PC-3 (cell line): ENCODE measurements at regions not wholly inside any gene's neighbourhood (a gene's known extent, or its start where the extent isn't known, plus 50 kb on each side); places are given as distances from the start of the nearest gene placed in this dataset.

ENCODE experiments used
- EZH2 ChIP-seq: fragments of 300-600 bp; sonication (generic); IDR thresholded peaks from one replicate; pipeline ENCODE4 v1.6.1; 2017; ENCODE audit warnings: antibody characterized with exemption, mild to moderate bottlenecking, low read length; ENCODE audit not compliant: unreplicated experiment
- EZH2phosphoT487 ChIP-seq: fragments of 300-600 bp; sonication (generic); IDR thresholded peaks from 2 replicates; pipeline ENCODE4 v1.6.1; 2018; ENCODE audit warnings: mild to moderate bottlenecking, antibody characterized with exemption, low read length, borderline replicate concordance
- TF ChIP-seq, protein P1 (sequence below): fragments of 300-600 bp; sonication (generic); conservative IDR thresholded peaks from 2 replicates; pipeline ENCODE4 v1.5.1; 2017; ENCODE audit warnings: antibody characterized with exemption, low read depth, mild to moderate bottlenecking, low read length

DNA sequence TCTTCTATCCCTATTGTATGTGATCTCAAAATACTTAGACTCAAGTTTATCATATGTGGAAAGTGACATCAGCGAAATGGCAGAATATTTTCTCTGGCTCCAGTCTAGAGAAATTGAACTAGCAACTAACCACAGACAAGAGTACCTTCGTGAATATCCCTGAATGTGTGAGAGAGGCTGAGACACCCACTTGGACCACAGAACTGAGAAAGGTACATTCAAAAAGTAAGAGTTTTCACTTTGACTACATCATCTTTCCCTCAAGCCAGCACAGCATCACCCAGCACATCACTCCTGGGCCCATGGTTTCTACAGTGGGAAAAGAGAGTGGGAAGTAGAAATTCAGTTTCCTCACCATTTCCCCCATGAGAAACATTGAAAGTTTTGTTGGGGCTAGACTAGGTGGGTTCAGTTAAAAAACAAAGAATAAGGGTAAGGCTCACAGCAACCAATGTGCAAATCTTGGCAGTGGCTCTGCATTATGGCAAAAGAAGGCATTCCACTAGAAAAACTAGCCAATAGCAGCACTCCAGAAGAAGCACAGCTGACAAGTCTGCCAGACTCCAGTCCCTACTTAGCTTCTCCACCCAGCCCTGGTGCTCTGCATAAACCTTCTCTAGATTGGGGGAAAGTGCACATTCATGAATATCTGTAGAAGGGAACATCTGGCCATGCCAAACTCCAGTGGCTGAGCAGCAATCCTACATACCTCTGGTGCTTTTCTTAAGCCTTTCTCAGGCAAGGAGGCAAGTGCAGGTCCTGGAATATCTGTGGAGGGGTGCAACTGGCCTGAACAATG is 225.6 kb upstream of the VLDLR start:
- TF ChIP-seq EZH2phosphoT487, result no peak
- TF ChIP-seq, protein P1, sequence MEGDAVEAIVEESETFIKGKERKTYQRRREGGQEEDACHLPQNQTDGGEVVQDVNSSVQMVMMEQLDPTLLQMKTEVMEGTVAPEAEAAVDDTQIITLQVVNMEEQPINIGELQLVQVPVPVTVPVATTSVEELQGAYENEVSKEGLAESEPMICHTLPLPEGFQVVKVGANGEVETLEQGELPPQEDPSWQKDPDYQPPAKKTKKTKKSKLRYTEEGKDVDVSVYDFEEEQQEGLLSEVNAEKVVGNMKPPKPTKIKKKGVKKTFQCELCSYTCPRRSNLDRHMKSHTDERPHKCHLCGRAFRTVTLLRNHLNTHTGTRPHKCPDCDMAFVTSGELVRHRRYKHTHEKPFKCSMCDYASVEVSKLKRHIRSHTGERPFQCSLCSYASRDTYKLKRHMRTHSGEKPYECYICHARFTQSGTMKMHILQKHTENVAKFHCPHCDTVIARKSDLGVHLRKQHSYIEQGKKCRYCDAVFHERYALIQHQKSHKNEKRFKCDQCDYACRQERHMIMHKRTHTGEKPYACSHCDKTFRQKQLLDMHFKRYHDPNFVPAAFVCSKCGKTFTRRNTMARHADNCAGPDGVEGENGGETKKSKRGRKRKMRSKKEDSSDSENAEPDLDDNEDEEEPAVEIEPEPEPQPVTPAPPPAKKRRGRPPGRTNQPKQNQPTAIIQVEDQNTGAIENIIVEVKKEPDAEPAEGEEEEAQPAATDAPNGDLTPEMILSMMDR, result no peak
- TF ChIP-seq EZH2, result no peak
